Transverse colon (tissue), 4 donors: ENCODE measurements at regions not wholly inside any gene's neighbourhood (a gene's known extent, or its start where the extent isn't known, plus 50 kb on each side); places are given as distances from the start of the nearest gene placed in this dataset.

Experiments
- DNase-seq: peaks from one replicate; pipeline ENCODE4 v3.0.0-alpha.2; 2019
- H3K27ac ChIP-seq, 4 donors: fragments of 200-600 bp; sonication (generic); 2 replicates each; pipeline ENCODE4 v1.5.1; 2016 to 2018; ENCODE audit warnings: inconsistent platforms in 4 of 4
- H3K27me3 ChIP-seq: fragments of 200-600 bp; sonication (generic); 2 replicates; pipeline ENCODE4 v1.5.1; 2017; ENCODE audit warnings: inconsistent platforms
- H3K36me3 ChIP-seq, 4 donors: fragments of 200-600 bp; sonication (generic); 2 replicates each; pipeline ENCODE4 v1.5.1; 2017 to 2019; ENCODE audit warnings: inconsistent platforms in 4 of 4
- H3K4me1 ChIP-seq, 4 donors: fragments of 200-600 bp; sonication (generic); 2 replicates each; pipeline ENCODE4 v1.5.1; 2017 to 2020; ENCODE audit warnings: inconsistent platforms in 4 of 4
- H3K4me3 ChIP-seq, 4 donors: fragments of 200-600 bp; sonication (generic); 1 replicate in 1 of 4; 2 replicates in 3 of 4; pipeline versions ENCODE4 v1.5.1 to v1.6.1; 2017 to 2019; ENCODE audit warnings: inconsistent platforms in 4 of 4
- H3K9me3 ChIP-seq, 2 donors: fragments of 200-600 bp; sonication (generic); 2 replicates each; pipeline ENCODE4 v1.5.1; 2017 to 2019; ENCODE audit warnings: inconsistent platforms in 2 of 2
- EP300 ChIP-seq: sonication (generic); formaldehyde crosslinking; IDR thresholded peaks from one replicate; pipeline ENCODE4 v1.6.1; 2017; ENCODE audit warnings: antibody characterized with exemption, low read depth
- POLR2A ChIP-seq: fragments of 450-650 bp; IDR thresholded peaks from one replicate; pipeline ENCODE4 v1.6.1; 2016; ENCODE audit warnings: antibody characterized with exemption, mild to moderate bottlenecking, moderate library complexity
- POLR2AphosphoS5 ChIP-seq, 3 donors: sonication (generic); formaldehyde crosslinking; IDR thresholded peaks; one replicate each; pipeline ENCODE4 v1.6.1; 2016; ENCODE audit warnings: antibody characterized with exemption in 3 of 3
- WGBS, 2 donors: methylation state at CpG; one replicate each; pipeline ENCODE4 v1.1.5; 2018; ENCODE audit warnings: low coverage in 1 of 2; 5-methylcytosine and 5-hydroxymethylcytosine counted together
- in situ Hi-C, 4 donors: fragments of 200-750 bp; cut with MboI; loops; one replicate each; pipeline versions ENCODE4 v1.15.0 to v1.15.1; 2017; ENCODE audit warnings: low sequenced_read_pairs in 3 of 4, low pct_ligation_motif_present in 1 of 4, low pct_unique_long_range_greater_than_20kb in 1 of 4
- intact Hi-C: fragments of 100-400 bp; cut with DNase I; formaldehyde crosslinking; loops from one replicate; pipeline ENCODE4 v1.15.1; 2023; ENCODE audit warnings: low total_unique reads
- TF ChIP-seq, protein P1 (sequence below), 5 experiments: fragments of 200-600 bp in 3 of 5; fragments of 450-650 bp in 2 of 5; sonication (generic) in 3 of 5; IDR thresholded peaks; 1 replicate in 2 of 5; 2 replicates in 3 of 5; pipeline ENCODE4 v1.5.1; 2016 to 2017; ENCODE audit warnings: antibody characterized with exemption in 5 of 5, inconsistent platforms in 3 of 5, mild to moderate bottlenecking in 2 of 5, moderate library complexity in 1 of 5

- Histone ChIP-seq H3K27ac (no peak overlapping the region), H3K9me3 (no peaks in the 10 kb centered on the region), H3K27me3 (no peaks in the 10 kb centered on the region), H3K4me3 (no peak overlapping the region), H3K36me3 (no peaks in the 10 kb centered on the region), H3K4me1 (no peaks in the 10 kb centered on the region)
- no peak for TF ChIP-seq EP300
- TF ChIP-seq POLR2A, result no peak
- TF ChIP-seq, protein P1, sequence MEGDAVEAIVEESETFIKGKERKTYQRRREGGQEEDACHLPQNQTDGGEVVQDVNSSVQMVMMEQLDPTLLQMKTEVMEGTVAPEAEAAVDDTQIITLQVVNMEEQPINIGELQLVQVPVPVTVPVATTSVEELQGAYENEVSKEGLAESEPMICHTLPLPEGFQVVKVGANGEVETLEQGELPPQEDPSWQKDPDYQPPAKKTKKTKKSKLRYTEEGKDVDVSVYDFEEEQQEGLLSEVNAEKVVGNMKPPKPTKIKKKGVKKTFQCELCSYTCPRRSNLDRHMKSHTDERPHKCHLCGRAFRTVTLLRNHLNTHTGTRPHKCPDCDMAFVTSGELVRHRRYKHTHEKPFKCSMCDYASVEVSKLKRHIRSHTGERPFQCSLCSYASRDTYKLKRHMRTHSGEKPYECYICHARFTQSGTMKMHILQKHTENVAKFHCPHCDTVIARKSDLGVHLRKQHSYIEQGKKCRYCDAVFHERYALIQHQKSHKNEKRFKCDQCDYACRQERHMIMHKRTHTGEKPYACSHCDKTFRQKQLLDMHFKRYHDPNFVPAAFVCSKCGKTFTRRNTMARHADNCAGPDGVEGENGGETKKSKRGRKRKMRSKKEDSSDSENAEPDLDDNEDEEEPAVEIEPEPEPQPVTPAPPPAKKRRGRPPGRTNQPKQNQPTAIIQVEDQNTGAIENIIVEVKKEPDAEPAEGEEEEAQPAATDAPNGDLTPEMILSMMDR (IDR thresholded peaks at IDR 0.05), result no peak
- no peak for TF ChIP-seq POLR2AphosphoS5 (IDR thresholded peaks at IDR 0.05)
- in situ Hi-C loops, result no loop called here
- DNase-seq, result no peak
- WGBS, 2 donors, result 63 to 76% methylated on average over 3 of the region's 3 CpGs
- intact Hi-C loops, result no loop called here
These were observed 479.1 kb downstream of the ZBBX start for GRCh38 chr3:166900866-166901577.

DNA sequence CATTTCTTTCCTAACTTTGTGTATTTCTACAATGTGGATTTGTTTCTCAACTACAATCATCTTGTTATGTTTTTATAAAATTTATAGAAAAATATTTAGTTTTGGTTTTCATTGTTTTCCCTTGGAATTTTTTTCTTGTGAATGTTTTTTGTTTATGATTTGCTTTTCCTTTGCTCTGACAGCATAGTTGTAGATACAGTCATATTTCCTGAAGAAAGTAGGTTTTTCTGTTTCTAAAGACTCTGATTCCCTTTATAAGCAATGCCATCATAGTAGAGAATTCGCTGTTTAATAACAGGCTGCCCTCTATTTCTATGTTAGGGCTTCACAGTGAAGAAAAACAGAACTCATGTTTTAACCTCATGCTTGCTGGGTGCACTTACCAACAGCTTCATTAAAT is 482.3 kb downstream of the ZBBX start:
- no peak overlapping the region for H3K4me3 ChIP-seq

DNA sequence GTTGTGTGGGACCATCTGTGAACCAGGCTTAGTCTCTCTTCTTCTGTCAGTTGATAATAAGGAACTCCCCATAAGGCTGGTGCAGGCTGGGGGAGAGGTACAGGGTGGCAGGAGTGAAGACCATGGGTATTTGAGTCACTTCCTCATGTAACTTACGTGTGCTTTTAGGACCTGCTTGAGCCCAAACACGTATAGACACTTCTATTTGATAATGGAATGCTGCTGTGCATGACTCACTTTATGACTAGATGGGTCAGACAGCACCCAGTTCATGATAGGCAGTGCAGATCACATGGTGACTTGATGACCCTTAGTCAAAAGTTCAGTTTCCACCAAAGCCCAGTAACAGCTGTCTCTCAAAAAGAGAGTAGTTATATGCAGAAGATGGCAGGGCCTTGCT is 490.9 kb downstream of the ZBBX start:
- Histone ChIP-seq H3K36me3 (no peaks in the 10 kb centered on the region), H3K27ac (no peak overlapping the region), H3K9me3 (no peaks in the 10 kb centered on the region), H3K4me1 (no peaks in the 10 kb centered on the region), H3K27me3 (no peaks in the 10 kb centered on the region), H3K4me3 (no peak overlapping the region)
- intact Hi-C loops (no loop called here), in situ Hi-C loops (no loop called here)
- 68% methylated on average over 2 of the region's 2 CpGs; no CpG with 5 or more reads in 1 of the 2 donors for WGBS, 2 donors
- no peak for DNase-seq
- TF ChIP-seq POLR2AphosphoS5 (IDR thresholded peaks at IDR 0.05), result no peak
- TF ChIP-seq, protein P1 (IDR thresholded peaks at IDR 0.05), result no peak
- TF ChIP-seq EP300, result no peak
- no peak for TF ChIP-seq POLR2A

More for the DNA sequence above, 482.3 kb downstream of the ZBBX start:
- H3K27ac ChIP-seq, result no peak overlapping the region
- H3K9me3 ChIP-seq, result no peaks in the 10 kb centered on the region
- no peaks in the 10 kb centered on the region for H3K4me1 ChIP-seq
- no peak for TF ChIP-seq EP300
- TF ChIP-seq, protein P1 (IDR thresholded peaks at IDR 0.05), result no peak
- no peak for TF ChIP-seq POLR2A
- TF ChIP-seq POLR2AphosphoS5 (IDR thresholded peaks at IDR 0.05), result no peak
- in situ Hi-C loops, result no loop called here
- H3K27me3 ChIP-seq, result no peaks in the 10 kb centered on the region
- DNase-seq, result no peak
- intact Hi-C loops, result no loop called here
- WGBS, 2 donors, result 30 to 38% methylated on average over 1 of the region's 1 CpG
- H3K36me3 ChIP-seq, result no peaks in the 10 kb centered on the region

DNA sequence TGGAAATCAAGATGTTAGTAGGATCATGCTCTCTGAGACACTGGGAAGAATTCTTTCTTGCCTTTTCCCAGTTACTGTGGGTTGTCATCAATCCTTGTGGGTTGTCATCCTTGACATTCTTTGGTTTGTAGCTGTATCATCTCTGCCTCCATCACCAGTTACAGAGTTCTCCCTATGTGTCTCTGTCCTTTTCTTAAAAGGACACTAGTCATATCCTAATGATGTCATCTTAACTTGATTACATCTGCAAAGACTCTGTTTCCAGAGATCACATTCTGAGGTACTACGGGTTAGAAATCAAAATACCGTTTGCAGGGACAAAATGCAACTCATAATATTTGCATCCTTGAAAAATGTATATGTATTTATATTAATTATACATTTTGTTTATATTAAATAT is 500.4 kb downstream of the ZBBX start:
- DNase-seq, result no peak
- TF ChIP-seq POLR2AphosphoS5 (IDR thresholded peaks at IDR 0.05) (no peak), EP300 (no peak), POLR2A (no peak)
- TF ChIP-seq, protein P1 (IDR thresholded peaks at IDR 0.05), result no peak
- no peaks in the 10 kb centered on the region for H3K4me1 ChIP-seq
- intact Hi-C loops (no loop called here), in situ Hi-C loops (no loop called here)
- H3K9me3 ChIP-seq, result no peaks in the 10 kb centered on the region
- no peak overlapping the region for H3K4me3 ChIP-seq
- H3K27ac ChIP-seq, result no peak overlapping the region
- WGBS, 2 donors, result 80 to 84% methylated on average over 2 of the region's 2 CpGs
- H3K27me3 ChIP-seq, result no peaks in the 10 kb centered on the region
- H3K36me3 ChIP-seq, result no peaks in the 10 kb centered on the region
